ENCODE measurements at regions not wholly inside any gene's neighbourhood (a gene's known extent, or its start where the extent isn't known, plus 50 kb on each side); places are given as distances from the start of the nearest gene placed in this dataset.
"Not testable (repeated sequence)": the region's sequence is repeated elsewhere in the genome, so short reads cannot be mapped to it uniquely, and the experiment has no call there.

DNA sequence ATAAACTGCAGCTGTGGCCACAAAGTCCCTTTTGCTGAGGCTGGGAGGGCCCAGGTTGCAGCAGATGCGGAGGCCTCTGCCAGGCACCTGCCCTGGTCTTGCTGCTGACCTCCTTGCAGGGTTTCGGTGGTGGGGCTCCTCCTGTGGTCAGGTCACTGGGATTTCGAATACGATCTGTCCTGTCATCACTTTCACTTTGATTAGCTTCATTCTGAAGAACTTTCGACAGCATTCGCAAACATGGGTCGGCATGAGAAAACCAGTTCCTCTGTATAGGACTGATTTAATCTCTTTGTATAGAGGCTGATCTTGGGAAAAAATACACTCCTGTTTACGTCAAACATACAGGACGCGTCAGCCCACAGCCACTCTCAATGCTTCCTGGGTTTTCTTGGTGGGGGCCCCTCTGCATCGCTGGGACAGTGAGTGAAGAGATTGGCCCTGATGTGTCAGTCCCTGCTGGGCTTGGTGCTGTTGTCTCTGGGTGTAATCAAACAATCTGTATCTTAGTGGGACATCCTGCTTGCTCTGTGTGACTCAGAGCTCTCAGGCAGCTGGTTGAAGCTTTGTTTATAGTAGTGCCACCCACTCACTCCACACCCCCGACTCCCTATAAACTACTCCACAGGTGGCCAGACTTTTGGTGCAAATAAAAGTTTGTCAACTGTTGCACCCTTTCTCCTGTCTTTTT, 209.4 kb upstream of the CXCR4 start:
- DNase-seq (ENCODE audit: low read depth, low spot score) = no peak

- DNase-seq (ENCODE audit: low read depth, low spot score) = no peak
These were observed 207.9 kb upstream of the CXCR4 start for GRCh38 chr2:136325844-136326331.

- no peak for DNase-seq (ENCODE audit: low read depth, low spot score)
These were observed 207.0 kb upstream of the CXCR4 start for GRCh38 chr2:136324966-136325365.

DNA sequence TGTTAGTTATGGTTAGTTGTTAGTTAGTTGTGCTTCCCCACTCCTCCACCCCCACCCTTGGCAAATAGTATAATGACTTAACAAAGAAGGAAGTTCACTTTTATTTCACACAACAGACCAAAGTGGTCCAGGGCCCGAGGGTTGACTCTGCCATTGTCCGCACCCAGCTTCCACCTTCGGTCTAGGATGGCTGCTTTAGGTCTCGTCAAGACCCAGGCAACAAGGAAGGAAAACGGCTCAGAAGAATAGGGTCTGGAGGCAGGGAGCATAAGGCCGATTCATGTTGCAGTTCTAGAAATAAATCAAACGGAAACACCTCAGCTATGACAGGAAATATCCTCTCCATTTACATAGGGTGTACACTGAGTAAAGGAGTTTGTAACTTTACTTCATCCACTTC, 206.0 kb upstream of the CXCR4 start:
- DNase-seq (ENCODE audit: low read depth, low spot score) = no peak

- DNase-seq (ENCODE audit: low read depth, low spot score) = no peak
These were observed 205.2 kb upstream of the CXCR4 start for GRCh38 chr2:136323195-136323594.

- no peak for DNase-seq (ENCODE audit: low read depth, low spot score)
These were observed 204.5 kb upstream of the CXCR4 start for GRCh38 chr2:136322428-136322827.

DNA sequence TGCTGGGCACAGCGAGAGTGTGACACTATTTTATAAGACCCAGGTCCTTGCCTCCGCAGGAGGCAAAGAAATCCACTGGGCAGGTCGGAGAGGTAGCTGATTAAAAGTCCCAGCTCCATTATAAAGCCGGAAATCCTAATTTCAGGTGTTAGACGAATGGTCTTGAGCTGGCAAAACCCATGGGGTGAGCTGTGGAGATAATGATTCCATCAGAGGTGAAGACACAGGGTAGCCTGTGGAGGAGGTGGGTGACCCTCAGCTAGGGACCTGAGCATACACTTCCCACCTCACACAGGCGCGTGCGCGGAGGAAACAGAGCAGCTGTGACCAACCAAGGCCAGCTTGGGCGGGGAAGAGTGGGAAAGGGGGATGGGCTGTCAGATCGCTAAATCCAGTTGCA, 201.7 kb upstream of the CXCR4 start:
- no peak for DNase-seq (ENCODE audit: low read depth, low spot score)

DNA sequence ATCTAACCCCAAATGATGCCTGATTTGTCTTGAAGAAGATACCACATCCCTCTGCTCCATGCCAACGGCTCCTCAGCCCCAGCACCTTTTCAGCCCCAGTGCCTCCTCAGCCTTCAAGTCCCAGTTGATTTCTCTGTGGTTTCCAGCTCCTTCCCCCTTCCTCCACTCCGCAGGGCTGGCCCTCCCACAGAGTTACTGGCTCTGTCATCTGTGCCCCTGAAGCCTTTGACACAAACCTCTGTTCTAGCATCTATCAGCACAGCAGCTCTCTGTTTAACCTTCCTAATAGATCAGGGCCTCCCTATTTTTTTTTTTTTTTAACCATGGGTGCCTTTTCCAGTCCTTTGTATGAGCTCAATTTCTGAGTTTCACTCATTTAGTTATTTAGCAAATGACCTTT, 201.3 kb upstream of the CXCR4 start:
- no peak for DNase-seq (ENCODE audit: low read depth, low spot score)

GRCh38 chr2:136314240-136314639, 196.3 kb upstream of the CXCR4 start:
- DNase-seq (ENCODE audit: low read depth, low spot score) = no peak

DNA sequence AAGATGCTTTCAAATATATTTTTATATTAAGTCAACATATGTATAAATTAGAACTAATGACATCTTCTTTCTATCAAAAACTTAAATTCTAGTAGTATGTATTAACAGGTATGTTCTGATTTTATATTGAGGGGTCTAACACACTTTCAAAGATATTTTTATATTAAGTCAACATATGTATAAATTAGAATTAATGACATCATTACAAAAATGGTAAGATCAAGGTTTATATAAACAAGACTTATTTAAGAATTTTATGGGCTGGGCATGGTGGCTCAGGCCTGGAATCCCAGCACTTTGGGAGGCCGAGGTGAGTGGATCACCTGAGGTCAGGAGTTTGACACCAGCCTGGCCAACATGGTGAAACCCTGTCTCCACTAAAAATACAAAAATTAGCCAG, 194.6 kb upstream of the CXCR4 start:
- DNase-seq (ENCODE audit: low read depth, low spot score) = not testable (repeated sequence)

DNA sequence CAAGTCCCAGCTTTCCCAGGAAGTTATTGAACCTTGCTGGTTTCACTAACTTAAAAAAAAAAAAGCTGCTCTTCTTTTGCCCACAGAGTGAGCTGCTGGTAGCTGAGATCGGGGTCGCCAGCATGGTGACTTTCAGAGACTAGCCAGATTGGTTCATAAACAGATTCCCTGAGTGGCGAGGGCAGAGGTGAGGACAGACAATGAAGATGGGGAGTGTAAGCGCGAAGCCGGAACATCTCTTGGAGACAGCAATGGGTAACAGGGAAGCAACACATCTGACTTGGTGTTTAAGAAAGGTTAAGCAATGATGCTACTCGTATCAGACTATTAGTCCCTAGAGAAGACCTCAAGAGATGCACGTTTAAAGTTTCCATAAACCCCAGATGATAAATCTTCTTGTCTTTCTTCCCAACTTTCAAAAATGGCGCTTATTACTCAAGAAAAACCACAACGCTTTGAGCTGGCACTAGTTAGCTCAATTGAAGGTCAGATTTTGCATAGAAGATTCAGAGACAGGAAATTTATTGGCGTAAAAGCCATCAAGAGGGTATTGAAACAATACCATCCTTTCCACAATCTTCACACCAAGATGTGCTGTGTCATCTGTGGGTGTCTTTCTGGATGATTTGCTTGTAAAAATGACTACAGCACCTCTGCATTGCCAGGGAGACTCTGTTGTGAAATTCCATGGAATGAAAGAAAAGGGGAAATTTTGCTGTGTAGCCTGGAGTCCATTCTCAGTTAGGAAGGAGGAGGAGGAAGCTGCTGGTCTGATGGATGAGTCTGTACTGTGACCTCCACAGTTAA, 193.1 kb upstream of the CXCR4 start:
- DNase-seq (ENCODE audit: low read depth, low spot score) = no peak

- DNase-seq (ENCODE audit: low read depth, low spot score) = no peak
These were observed 192.1 kb upstream of the CXCR4 start for GRCh38 chr2:136310005-136310495.

DNA sequence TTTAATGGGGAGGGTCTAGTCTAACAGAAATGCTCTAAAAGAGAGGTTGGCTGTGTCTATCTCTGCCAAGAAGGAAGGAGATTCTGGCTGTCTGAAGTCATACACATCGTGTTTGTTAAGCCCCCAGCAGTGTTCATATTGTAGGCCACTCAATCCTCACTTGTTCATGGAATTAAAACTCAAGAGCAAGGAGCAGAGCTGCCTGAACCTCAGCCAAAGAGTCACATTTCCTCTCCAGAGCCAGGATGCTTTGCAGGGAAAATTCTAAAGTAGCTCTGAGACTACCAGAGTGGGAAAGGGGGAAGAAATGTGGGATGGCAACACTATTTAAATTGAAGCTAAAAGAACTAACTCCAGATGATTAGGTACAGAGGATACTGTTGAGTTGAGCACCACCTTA, 190.7 kb upstream of the CXCR4 start:
- no peak for DNase-seq (ENCODE audit: low read depth, low spot score)

DNA sequence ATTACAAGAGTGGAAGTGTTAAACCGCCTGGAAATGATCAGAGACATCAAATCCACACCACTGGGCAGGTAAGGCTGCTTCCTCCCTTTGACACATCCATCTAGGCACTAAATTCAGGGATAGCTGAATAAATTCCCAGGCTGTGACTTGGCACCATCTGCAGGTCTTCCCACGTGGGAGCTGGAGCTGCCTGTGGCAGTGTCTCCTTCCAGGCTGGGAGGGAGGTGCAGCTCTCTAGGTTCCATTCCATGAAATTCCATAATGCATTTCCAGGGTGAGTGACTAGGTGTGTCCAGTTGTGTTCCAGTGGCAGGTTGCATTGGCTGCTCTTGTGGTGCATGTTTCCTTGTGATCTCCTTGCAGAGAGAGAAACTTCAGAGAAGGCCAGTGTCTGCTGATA, 188.9 kb upstream of the CXCR4 start:
- no peak for DNase-seq (ENCODE audit: low read depth, low spot score)

DNA sequence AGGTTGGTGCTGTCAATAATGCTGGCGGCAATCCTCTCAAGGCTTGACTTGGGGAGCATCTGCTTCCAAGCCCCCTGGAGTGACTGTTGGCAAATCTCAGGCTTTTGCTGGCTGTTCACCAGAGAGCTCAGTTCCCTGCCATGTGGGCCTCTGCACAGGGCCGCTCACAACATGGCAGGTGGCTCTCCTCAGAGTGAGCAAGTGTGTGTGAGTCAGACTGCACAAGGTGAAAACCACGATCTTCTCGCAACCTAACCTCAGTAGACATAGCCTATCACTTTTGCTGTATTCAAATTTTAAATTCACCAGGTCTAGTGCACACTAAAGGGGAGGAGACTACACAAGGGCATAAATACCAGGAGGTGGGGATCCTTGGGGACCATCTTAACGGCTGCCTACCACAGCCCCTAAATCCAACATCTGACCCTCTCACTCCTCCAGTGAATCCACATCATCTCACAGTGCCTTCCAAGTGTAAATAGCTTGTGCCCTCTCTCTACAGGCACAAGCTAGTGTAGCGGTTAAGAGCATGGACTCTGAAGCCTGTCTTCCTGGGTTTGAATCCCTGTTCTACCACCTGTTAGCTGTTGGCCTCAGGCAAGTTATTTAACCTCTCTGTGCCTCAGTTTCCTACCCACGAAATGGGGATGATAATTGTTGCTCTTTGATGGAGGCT, 187.7 kb upstream of the CXCR4 start:
- DNase-seq (ENCODE audit: low read depth, low spot score) = no peak

- no peak for DNase-seq (ENCODE audit: low read depth, low spot score)
These were observed 183.1 kb upstream of the CXCR4 start for GRCh38 chr2:136301006-136301405.

DNA sequence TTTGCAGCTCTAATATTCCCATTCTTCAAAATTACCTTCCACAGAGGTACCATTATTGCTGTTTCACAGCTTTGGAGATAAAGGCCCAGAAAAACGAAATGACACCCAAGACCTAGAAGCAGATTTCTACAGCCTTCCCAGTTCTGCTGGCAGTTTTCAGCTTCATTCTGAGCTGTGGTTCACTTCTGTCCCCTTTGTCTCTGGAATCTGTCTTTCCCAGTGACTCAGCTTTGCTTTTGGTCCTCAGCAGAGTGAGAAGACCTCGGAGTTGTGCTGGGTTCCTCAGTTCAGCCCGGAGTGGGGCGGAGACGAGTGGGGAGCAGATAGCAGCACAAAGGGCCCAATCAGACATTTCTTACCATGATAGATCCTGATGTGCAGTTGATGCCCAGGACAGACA, 180.7 kb upstream of the CXCR4 start:
- DNase-seq (ENCODE audit: low read depth, low spot score) = no peak

DNA sequence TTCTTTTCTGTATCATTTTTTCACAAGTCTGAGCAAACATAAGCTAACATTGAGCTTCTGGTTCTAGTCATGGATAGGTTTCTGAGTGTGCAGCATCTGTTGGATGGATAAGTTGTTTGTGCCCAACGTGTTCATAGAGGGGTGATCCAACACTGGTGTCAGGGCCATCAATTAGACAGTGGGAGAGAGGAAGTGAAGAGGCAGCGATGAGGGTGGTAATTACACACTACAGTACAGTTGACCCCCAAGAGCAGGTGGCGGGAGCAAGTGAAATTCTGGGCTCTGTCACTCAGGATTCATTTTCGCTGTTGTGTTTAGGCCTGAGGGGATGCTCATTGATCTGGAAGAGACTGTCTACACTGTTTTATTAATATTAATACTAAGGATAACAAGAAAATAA, 180.0 kb upstream of the CXCR4 start:
- DNase-seq (ENCODE audit: low read depth, low spot score) = no peak

GRCh38 chr2:136297312-136297711, 179.4 kb upstream of the CXCR4 start:
- no peak for DNase-seq (ENCODE audit: low read depth, low spot score)

DNA sequence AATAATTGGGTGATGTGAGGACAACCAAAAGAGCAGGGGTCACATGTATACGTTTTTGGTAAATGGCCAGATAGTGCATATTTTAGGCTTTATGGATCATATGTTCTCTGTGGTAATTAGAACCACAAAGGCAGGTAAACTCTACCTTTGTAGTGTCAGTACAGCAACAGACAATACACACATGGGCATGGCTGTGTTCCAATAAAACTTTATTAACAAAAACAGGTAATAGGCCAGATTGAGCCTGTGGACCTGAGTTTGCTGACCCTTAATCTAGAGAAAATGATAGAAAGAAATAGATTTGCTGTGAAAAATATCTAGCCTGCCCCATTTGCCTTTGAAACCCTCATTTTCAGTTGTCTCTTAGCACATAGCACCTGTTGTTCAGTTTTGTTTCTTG, 177.2 kb upstream of the CXCR4 start:
- DNase-seq (ENCODE audit: low read depth, low spot score) = no peak

- DNase-seq (ENCODE audit: low read depth, low spot score) = no peak
These were observed 173.9 kb upstream of the CXCR4 start for GRCh38 chr2:136291871-136292270.

DNA sequence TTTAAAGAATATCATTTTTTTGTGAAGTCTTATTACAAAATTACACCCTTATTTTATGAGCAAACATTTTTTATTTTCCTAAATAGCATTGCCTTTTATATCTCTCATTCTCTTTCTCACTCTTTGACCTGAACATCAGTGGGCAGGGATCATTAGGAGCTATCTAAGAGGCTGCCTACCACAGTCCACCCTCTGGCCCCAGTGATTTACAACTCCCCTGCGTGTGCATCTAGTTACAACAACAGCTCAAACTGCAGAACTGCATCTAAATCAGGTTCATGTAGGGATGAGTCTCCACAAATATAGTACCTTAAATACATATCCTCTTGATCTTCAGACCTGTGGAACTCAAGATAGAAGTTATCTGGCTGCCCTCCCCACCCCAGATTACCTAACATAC, 172.4 kb upstream of the CXCR4 start:
- no peak for DNase-seq (ENCODE audit: low read depth, low spot score)

Data from brain pericyte (primary cell).